GM19328 (cell line): ENCODE measurements at regions not wholly inside any gene's neighbourhood (a gene's known extent, or its start where the extent isn't known, plus 50 kb on each side); places are given as distances from the start of the nearest gene placed in this dataset.

ENCODE experiments used
- ATAC-seq: cut with Tn5 transposase; IDR thresholded peaks from one replicate; pipeline ENCODE4 v1.9.1; 2021; ENCODE audit warnings: mild to moderate bottlenecking, moderate library complexity; ENCODE audit not compliant: unreplicated experiment

DNA sequence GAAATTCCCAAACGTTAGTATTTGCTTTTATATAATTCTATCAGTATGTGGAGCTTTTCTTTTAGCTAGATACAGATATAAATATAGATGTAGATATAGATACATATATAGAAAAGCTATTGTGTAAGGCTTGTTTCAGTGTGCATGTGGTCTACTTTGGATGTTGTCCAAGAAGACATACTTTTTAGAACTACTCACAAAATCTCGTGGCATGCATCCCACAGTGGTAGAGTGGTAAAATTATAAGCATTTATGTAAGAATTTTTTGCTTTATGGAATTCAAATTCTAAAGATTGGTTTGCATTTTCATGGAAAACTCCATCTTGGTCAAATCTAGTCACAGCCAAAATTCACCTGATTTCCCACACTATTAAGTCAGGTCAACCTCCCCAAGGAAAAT lies 880.4 kb downstream of the EFNB2 start:
- no peak for ATAC-seq

DNA sequence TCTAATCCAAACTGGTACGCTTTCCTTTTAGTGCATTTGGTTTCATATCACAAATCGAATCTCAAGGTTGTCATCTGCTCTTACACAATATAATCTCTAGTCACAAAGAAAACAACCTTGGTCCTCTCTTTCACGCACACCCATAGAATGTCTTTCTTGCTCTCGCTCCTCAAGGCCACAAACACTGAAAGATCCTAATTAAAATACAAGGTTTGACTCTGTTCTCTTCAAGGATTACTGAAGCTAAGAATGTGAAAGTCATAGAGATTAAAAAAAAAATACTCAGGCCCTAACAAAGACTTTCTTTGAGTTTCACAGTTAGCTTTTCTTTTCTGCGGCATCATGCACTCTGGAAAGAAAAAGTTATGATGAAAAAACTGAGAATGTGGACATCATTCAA lies 891.5 kb downstream of the EFNB2 start:
- no peak for ATAC-seq

DNA sequence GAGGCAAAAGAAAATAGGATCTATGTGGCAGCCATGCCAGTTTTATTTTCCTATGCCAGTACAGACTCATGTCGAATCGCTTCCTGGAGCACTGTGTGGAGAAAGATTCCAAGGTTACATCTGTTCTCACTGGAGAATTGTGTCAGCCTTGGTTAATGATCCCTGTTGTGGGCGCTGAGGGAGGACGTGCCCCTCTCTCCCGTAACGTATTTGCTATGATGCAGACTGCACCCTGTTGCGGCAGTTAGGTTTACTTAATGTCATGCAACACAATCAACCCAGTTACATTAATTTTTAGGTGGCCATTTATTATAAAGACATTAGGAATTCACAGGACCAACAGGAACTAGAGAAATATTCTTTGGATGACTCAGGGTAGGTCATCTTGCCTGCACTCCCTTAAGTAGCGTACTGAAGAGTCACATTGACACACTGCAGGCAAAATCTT lies 892.9 kb downstream of the EFNB2 start:
- ATAC-seq, result no peak

DNA sequence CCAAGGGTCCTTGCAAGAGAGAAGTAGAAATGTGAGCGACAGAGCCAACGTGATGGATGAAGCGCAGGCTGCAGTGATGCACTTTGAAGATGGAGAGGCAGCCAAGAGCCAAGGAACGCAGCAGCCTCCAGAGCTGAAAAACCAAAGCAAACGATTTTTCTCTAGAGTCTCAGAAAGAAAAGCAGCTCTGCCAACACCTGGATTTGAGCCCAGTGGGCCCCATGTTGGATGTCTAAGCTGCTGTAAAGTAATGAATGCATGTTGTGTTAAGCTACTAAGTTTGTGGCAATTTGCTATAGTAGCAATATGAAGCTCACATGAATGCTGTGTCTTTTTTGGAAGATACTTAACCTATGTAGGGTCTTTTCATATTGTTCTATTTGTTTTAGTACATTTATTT lies 894.3 kb downstream of the EFNB2 start:
- no peak for ATAC-seq

DNA sequence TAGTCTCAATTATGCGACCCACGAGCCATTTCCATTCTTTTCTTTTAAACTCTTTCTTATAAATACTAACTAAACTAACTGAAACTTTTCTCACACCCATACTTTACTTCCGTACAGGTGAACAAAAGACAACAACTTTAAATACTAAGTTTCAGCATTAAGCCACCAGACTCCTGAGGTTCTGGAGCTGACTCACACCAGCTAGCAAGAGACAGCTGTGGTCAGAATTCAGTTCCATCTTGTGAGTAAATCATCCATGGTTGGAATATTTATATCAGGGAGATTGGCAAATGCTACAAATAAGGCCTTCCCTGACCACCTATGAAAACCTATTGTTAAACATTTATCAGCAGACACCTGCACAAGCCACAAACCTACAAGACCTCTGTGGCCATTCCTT lies 897.0 kb downstream of the EFNB2 start:
- ATAC-seq, result no peak

DNA sequence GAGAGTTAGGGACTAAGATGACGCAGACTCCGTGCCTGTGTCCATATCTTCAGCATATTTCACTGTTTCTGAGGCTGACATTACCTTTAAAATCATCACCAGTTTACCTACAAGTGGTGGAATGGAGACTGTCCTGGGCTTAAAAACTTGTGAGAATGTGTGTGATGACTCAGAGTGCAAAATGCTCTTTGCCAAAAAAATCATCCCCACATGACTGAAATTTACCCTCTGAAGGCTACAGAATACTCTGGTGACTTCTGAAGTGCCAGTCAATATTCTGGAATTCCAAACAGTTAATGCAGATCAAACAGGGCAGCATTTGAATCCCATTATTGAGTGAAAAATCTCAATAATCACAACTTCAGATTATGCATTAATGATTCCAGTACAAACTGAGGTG lies 901.4 kb downstream of the EFNB2 start:
- no peak for ATAC-seq

DNA sequence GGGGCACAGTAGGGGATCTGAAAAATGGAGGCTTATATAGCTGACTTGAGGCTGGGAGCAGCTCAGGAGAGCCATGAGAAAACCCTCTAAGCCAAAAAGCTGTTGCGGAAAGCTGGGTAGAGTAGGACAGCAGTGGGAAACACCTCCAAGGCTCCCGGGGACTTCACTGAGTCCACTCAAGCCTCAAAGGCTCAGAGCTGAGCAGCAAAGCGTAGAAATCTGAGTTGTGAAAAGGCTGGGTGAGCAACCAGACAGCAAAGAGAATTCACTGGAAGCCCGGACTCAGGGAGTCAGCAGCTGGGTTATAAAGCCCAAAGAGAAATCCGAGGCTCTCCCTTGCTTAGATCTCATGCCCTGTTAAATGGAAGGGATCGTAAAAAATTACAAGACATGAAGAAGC lies 905.0 kb downstream of the EFNB2 start:
- ATAC-seq, result no peak

DNA sequence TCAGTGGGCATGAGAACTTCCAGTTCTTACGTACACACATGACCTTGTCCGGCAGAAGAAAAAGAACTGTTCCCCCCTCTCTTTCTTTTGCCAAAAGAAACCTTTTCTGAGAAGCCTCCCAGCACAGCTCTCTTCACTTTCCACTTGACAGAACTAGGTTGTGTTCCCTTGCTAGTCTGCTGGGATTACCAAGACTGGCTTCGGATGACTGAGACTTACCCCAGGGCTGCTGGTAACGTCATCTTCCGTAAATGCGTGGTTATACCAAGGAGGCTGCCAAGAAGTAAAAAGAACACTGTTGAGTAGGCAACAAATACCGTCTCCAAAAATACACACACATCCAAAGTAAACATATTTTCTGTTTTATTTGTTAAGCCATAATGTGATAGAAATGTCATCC lies 908.2 kb downstream of the EFNB2 start:
- no peak for ATAC-seq

DNA sequence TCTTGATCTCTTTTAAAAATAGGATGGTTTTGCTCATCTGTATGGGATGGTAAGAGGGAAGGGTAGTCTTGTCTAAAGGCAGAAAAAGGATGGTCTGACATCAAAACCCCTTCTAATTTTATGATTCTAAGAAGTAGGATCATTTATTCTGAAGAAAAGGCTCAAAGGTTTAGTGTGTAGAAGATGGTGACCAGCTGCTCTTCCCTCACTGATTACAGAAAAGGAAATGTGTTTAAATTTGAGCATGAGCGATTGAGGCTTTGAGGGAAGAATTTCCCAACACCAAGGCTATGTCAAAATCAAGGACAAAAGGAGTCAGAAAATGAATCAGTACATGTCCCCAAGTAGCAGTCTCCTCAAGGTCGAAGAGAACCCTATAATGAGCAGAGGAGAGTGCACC lies 909.8 kb downstream of the EFNB2 start:
- no peak for ATAC-seq

DNA sequence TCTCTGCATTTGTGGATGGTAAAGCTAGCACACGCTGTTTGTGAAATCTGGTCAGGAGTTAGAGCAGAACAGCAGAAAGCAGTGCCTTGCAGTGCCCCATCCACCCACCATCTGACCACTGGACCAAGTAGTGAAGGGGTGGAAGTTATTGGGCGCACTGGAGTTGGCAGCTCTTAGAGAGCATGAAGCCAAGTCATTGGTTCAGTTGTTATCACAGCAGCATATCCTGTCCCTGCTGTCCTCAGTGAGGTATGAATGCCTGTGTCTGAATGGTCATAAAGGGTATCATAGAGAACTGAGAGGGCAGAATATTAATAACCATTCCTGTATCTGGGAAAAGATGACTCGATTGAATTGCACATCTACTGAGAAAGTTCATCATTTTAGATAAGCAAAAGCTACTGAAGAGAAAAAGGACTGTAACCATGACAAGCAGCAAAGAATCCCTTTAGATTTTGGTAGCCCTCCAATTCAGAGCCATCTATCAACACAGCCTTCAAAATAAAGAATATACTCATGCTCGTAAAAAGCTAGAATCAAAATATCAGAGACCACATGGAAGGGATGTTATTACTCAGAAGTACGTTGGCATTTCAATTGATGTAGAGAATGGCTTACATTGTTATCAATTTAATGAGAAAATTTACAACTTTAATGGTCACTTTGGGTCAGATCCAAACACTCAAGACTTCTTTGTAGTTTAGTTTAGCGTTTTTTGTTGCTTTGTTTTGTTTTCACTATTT lies 919.0 kb downstream of the EFNB2 start:
- no peak for ATAC-seq

DNA sequence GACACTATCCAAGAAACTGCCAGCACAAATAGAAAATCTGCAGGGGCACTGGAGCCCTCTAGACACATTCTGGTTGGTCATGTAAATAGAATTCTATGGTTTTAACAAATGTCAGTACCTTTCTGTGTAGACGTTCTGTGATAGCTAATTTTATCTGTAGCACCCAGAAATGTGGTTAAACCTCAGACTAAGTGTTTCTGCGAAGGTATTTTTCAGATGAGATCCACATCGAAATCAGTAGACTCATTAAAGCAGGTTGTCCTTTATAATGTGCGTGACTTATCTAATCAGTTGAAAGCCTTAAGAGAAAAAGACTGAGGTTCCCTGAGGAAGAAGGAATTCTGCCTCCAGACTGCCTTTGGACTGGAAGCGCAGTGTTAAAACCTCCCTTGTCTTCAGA lies 922.9 kb downstream of the EFNB2 start:
- no peak for ATAC-seq

DNA sequence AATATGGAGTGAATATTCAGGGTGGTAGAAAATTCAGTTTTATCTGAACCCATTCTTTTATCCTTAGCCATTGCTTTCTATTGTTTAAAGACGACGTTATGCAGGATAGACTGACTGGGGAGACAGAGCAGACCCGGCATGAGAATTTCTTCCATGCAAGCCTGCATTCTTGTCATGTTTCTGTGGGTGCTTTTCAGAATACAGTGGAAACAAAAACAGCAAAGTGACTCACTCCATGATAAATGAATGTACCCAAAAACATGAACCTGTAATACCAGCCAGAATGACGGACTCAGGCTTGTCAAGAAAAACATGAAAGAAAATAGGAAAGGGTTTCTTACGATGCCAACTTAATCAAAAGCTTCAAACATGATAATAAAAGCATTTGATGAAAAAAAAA lies 924.0 kb downstream of the EFNB2 start:
- no peak for ATAC-seq

DNA sequence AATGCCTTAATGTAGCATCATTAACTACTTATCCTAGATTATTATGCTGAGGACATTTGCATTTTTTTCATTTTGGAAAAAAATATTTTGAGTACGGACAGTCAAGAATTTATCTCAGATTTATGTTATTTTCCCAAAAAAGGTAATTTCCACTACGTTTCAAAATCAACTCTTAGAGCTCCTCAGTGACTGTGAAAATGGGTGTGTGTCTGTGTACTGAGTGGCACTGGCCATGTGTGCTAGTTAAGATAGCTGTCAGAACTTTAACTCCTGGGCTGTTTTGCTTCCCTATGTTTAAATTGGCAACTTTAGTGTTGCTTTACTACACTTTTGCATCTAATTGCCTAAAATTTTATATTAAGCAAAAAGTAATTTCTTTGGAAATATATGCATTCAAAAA lies 927.4 kb downstream of the EFNB2 start:
- no peak for ATAC-seq

DNA sequence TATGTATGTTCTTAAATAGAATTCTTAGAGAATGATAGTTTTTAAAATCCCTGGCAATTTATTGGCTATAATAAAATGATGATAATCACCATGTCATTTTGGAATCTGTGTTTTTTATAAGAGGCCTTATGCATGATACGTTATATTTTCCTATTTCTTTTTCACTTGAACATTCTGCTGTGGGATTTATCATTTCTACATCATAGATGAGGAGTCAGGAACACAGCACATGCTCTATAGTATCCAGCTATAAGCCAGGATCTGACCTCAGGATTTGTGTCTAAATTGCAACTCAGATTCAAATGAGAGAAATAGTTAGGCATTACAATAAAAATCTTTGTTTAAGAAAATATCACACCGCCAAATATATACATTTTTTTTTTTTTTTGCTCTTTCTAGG lies 928.0 kb downstream of the EFNB2 start:
- no peak for ATAC-seq

DNA sequence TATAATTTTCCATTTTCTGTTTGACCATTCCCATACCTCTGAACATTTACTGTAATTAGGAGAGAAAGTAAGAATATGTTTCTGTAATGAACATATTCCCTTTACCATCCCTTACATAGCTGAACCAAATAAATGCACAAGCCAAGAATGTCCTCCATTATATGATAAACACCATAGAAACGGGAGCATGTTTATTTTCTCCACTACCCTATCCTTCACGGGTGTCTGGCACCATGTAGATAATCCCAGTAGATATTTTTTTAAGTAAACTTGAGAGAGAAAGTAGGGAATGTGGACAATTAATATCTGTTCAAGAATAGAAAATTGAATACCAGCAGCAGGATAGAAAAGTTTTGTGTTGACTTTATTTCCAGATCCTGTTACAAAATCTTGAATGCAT lies 928.4 kb downstream of the EFNB2 start:
- no peak for ATAC-seq

DNA sequence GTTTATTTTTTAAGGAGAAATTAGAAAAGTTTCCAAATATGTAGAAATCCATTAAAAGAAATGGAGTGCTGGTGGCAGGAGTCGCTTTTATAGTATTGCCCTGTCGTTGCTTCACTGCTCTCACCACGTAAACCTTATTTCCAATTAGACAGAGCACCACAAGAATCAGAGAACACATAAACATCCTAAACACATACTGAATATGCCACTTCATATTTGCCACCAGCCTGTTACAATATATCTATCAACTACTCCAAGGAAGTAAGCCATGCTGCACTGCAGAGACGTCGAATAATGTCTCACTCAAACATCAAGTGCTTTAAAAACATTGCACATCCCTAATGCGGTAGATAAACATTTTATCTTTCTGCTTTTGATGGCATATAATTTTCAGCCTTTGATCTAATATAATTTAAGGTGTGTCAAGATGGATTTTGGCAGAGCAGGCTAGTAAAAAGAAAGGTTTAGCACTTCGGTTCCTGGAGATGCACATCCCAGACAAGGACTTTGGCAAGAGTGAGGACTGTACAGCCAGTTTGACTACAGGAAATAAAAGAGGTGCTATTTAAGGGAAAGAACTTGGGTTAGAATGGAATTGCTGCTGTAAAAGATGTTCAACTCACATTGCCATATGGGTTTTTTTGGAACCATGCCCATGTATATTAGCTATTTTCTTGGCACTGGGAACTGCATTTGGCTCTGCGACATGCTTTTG lies 932.3 kb downstream of the EFNB2 start:
- ATAC-seq, result no peak

DNA sequence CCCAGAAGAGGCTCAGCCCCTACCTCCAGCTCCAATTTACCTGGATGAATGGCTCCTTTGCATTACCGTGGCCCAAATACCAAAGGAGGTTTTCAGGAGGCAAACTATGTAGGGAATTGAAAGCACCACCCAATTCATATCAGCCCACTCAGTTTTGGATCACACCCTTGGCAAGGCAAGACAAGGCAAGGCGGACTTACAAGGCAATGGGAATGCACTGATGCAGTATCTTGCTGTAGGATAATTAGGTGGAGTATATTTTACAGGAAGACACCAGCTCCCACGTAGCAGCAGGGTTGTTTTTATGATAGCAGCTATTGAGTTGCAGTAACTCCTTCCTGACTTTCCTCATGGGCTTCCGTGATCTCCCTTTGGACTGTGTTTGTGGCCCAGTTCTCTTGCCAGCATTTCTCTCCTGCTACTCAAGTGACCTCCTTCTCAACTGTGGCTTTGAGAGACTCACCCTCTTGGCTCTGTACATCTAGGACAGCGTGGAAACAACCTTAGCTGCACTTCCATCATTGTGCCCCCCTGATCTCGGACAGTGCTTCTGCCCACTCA lies 935.9 kb downstream of the EFNB2 start:
- no peak for ATAC-seq

DNA sequence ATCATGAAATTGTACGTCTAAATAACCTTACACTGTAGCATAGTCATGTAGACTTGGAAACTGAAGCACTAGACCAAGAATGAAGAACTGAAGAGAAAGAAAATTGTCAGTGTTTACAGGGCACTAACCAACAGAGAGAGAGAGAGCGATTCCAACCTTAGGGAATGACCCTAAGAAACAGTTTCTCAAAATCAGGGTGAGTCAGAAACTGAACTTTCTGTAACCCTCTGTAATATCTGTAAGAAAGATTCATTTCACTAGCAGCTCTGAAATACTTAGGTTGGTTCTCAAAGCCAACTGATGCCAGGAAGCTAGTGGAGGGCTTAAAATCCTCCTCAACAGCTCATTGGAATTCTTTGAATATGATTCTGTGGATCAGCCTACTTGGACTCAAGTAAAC lies 936.9 kb downstream of the EFNB2 start:
- no peak for ATAC-seq

DNA sequence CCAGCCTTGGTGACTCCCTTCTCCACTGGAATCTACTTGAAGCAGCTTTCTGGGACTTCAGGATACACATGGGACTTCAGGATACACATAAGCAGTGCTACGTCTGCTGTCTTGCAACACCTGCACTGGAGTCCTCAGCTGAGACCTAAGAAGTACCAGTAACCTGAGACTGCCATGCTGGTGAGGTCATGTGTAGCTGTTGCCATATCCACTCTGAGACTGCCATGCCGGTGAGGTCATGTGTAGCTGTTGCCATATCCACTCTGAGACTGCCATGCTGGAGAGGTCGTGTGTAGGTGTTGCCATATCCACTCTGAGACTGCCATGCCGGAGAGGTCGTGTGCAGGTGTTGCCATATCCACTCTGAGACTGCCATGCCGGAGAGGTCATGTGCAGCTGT lies 937.9 kb downstream of the EFNB2 start:
- ATAC-seq, result no peak

DNA sequence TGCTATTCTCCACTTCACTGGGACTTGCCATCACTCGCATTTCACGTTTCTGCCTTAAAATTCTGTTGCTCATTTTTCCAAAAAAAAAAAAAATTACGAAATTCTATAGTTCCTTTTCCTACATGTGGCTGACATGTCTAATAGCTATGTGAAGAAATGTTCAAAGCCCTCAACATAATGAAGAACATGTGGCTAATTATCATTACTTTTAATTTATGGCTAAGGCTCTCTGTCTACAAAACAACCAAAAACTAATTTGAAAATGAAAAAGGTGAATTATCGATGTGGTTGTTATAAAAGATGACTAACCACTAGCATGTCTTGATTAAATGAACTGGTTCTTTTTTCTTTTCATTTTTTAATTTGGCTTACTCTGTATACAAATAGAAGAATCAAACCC lies 940.0 kb downstream of the EFNB2 start:
- ATAC-seq, result no peak

DNA sequence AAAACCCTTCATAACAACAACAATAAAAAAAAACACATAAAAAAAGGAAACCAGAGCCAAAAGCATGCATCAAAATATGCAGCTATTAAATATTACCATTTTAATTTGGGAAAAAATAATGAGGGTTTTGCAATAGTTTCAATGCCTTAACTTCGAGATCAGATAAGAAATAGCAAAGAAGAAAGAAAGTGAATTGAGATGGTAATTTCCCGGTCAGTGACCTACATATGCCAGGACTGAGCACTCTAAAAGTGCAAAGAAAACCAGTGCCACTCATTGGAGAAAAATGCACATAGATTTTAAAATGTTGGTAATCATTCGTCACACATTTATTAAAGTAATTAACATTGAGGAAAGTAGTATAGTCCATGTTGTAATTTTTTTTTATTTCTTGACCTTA lies 944.2 kb downstream of the EFNB2 start:
- no peak for ATAC-seq

DNA sequence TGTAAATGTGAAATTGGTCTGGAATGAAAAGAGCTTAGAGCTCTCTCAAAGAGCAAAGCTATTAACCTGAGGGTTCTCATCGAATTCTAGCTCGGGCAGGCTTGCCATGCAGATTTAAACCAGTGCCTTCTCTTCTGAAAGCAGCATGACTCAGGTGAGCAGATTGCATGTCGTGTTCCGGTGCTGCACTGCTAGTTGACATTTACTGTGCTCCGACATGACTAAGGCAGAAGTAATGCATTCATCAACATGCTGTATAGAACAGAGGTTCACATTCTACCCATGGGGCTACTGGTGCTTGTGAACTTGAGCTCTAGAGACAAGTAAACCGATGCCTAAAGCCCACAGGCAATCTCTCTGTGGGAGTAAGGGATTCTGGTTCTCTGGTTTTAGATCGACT lies 947.7 kb downstream of the EFNB2 start:
- no peak for ATAC-seq
